ENCODE measurements at regions not wholly inside any gene's neighbourhood (a gene's known extent, or its start where the extent isn't known, plus 50 kb on each side); places are given as distances from the start of the nearest gene placed in this dataset.

DNA sequence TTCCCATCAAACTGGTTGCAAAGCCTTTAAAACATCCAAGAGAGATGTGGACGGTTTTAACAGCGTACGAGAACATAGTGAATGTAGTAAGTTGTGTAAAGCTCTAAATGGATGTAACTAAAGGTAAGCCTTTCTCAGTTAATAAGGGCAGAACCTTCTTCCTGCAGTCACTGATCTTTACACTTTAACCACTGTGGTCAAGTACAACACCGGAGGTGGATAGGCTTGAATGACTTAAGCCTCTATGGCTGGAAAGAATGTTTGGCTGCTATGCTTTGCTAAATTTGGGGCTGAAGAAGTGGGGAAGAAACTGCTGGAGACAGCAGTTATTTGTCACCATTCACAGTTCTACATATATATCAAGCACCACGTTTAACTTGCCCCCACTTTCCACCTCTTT is 285.1 kb upstream of the FMR1 start:
- Histone ChIP-seq H3K36me3 (ENCODE audit: insufficient read depth, low read length) (no peaks in the 10 kb centered on the region), H3K4me1 (ENCODE audit: insufficient read depth, low read length) (no peaks in the 10 kb centered on the region), H3K27ac (ENCODE audit: low read depth in 1 of 2, low read length in 2 of 2) (no peak overlapping the region), H3K27me3 (ENCODE audit: control insufficient read depth in 1 of 2, insufficient read depth in 2 of 2, low read length in 2 of 2) (no peaks in the 10 kb centered on the region), H3K4me3 (ENCODE audit: low read length) (no peak overlapping the region), H3K9me3 (ENCODE audit: control insufficient read depth in 1 of 2, insufficient read depth in 1 of 2, low read length in 2 of 2) (no peaks in the 10 kb centered on the region)
- ChIA-PET CTCF (no interaction called here), POLR2A (no interaction called here)
- Mint-ChIP-seq H3K9me3 (no peaks in the 10 kb centered on the region), H3K4me1 (ENCODE audit: low read depth) (no peaks in the 10 kb centered on the region), H3K36me3 (ENCODE audit: low read depth) (no peaks in the 10 kb centered on the region), H3K27me3 (no peaks in the 10 kb centered on the region), H3K27ac (no peak overlapping the region), H3K4me3 (no peak overlapping the region)
- no peak for DNase-seq
- intact Hi-C loops (cut with DNase I, micrococcal nuclease): no loop called here
- TF ChIP-seq, protein P1, sequence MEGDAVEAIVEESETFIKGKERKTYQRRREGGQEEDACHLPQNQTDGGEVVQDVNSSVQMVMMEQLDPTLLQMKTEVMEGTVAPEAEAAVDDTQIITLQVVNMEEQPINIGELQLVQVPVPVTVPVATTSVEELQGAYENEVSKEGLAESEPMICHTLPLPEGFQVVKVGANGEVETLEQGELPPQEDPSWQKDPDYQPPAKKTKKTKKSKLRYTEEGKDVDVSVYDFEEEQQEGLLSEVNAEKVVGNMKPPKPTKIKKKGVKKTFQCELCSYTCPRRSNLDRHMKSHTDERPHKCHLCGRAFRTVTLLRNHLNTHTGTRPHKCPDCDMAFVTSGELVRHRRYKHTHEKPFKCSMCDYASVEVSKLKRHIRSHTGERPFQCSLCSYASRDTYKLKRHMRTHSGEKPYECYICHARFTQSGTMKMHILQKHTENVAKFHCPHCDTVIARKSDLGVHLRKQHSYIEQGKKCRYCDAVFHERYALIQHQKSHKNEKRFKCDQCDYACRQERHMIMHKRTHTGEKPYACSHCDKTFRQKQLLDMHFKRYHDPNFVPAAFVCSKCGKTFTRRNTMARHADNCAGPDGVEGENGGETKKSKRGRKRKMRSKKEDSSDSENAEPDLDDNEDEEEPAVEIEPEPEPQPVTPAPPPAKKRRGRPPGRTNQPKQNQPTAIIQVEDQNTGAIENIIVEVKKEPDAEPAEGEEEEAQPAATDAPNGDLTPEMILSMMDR (IDR thresholded peaks at IDR 0.05): no peak
- no peak for ATAC-seq (ENCODE audit: poor library complexity)

DNA sequence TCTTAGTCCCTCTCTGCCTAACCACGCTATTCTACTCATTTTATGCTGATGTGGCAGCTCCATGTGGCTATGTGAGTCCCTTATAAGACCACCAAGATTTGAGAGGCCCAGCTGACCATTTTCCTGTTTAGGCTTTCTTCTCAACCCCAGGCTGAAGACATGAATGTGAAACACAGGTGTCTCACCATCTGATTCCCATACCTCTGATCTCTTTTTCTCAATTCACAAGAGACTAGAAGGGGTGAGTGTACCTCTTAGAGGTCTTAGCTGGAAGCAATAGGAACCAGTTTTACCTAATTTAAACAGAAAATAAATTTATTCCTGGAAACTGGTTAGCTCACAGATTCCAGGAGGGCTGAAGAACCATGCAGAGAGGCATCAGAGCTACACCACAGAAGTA is 276.5 kb upstream of the FMR1 start:
- intact Hi-C loops (cut with DNase I, micrococcal nuclease): no loop called here
- Mint-ChIP-seq H3K9me3 (no peaks in the 10 kb centered on the region), H3K27me3 (no peaks in the 10 kb centered on the region), H3K27ac (no peak overlapping the region), H3K36me3 (ENCODE audit: low read depth) (no peaks in the 10 kb centered on the region), H3K4me3 (no peak overlapping the region), H3K4me1 (ENCODE audit: low read depth) (no peaks in the 10 kb centered on the region)
- TF ChIP-seq, protein P1 (IDR thresholded peaks at IDR 0.05): no peak
- Histone ChIP-seq H3K27ac (ENCODE audit: low read depth in 1 of 2, low read length in 2 of 2) (no peak overlapping the region), H3K36me3 (ENCODE audit: insufficient read depth, low read length) (no peaks in the 10 kb centered on the region), H3K4me1 (ENCODE audit: insufficient read depth, low read length) (no peaks in the 10 kb centered on the region), H3K4me3 (ENCODE audit: low read length) (no peak overlapping the region), H3K9me3 (ENCODE audit: control insufficient read depth in 1 of 2, insufficient read depth in 1 of 2, low read length in 2 of 2) (no peaks in the 10 kb centered on the region), H3K27me3 (ENCODE audit: control insufficient read depth in 1 of 2, insufficient read depth in 2 of 2, low read length in 2 of 2) (no peaks in the 10 kb centered on the region)
- POLR2A ChIA-PET: no interaction called here
- CTCF ChIA-PET: no interaction called here
- DNase-seq (no peak), ATAC-seq (ENCODE audit: poor library complexity) (no peak)

DNA sequence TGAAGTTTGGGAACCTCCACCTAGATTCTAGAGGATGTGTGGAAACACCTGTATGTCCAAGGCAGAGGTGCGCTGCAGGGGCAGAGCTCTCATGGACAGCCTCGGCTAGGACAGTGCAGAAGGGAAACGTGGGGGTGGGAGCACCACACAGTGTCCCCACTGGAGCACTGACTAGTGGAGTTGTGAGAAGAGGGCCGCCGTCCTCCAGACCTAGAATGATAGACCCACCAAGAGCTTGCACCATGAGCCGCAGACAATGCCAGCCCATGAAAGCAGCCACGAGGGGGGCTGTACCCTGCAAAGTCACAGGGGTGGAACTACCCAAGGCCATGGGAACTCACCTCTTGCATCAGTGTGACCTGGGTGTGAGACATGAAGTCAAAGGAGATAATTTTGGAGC is 274.5 kb upstream of the FMR1 start:
- ChIA-PET CTCF (no interaction called here), POLR2A (no interaction called here)
- intact Hi-C loops (cut with DNase I, micrococcal nuclease): no loop called here
- Mint-ChIP-seq H3K4me3 (no peak overlapping the region), H3K4me1 (ENCODE audit: low read depth) (no peaks in the 10 kb centered on the region), H3K9me3 (no peaks in the 10 kb centered on the region), H3K27ac (no peak overlapping the region), H3K27me3 (no peaks in the 10 kb centered on the region), H3K36me3 (ENCODE audit: low read depth) (no peaks in the 10 kb centered on the region)
- ATAC-seq (ENCODE audit: poor library complexity): no peak
- Histone ChIP-seq H3K9me3 (ENCODE audit: control insufficient read depth in 1 of 2, insufficient read depth in 1 of 2, low read length in 2 of 2) (no peaks in the 10 kb centered on the region), H3K36me3 (ENCODE audit: insufficient read depth, low read length) (no peaks in the 10 kb centered on the region), H3K4me1 (ENCODE audit: insufficient read depth, low read length) (no peaks in the 10 kb centered on the region), H3K27ac (ENCODE audit: low read depth in 1 of 2, low read length in 2 of 2) (no peak overlapping the region), H3K27me3 (ENCODE audit: control insufficient read depth in 1 of 2, insufficient read depth in 2 of 2, low read length in 2 of 2) (no peaks in the 10 kb centered on the region), H3K4me3 (ENCODE audit: low read length) (no peak overlapping the region)
- DNase-seq: no peak
- TF ChIP-seq, protein P1 (IDR thresholded peaks at IDR 0.05): no peak
